GM12892 (cell line): ENCODE measurements at regions not wholly inside any gene's neighbourhood (a gene's known extent, or its start where the extent isn't known, plus 50 kb on each side); places are given as distances from the start of the nearest gene placed in this dataset.

Source experiments
- POLR2A ChIP-seq: IDR thresholded peaks from 2 replicates; pipeline ENCODE4 v1.6.1; 2011; ENCODE audit warnings: low read depth, low read length, control low read depth
- POLR2AphosphoS5 ChIP-seq: IDR thresholded peaks from 2 replicates; pipeline ENCODE4 v1.6.1; 2011; ENCODE audit warnings: low read depth, low read length, control low read depth
- TAF1 ChIP-seq: IDR thresholded peaks from 2 replicates; pipeline ENCODE4 v1.6.1; 2011; ENCODE audit warnings: low read depth, mild to moderate bottlenecking, control low read depth, low read length, borderline replicate concordance

DNA sequence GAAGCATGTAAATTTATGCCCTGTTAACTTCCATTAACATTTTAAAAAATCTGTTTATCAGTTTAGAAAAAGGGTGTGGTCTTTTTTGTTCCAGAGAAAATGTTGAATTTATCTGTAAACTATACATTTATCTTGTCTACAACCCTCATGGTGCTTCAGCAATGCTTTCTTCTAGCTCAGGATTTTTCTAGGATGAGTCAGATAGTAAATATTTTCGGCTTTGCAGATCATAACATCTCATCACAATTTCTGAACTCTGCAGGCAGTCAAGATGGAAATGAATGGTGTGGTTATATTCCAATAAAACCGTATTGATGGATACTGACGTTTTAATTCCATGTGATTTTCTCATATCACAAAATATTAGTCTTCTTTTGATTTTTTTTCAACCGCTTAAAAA, 70.5 kb upstream of the FOXB1 start:
- TF ChIP-seq POLR2A (no peak), POLR2AphosphoS5 (no peak), TAF1 (no peak)
